ENCODE measurements at regions not wholly inside any gene's neighbourhood (a gene's known extent, or its start where the extent isn't known, plus 50 kb on each side); places are given as distances from the start of the nearest gene placed in this dataset.
"Not testable (repeated sequence)": the region's sequence is repeated elsewhere in the genome, so short reads cannot be mapped to it uniquely, and the experiment has no call there.

DNA sequence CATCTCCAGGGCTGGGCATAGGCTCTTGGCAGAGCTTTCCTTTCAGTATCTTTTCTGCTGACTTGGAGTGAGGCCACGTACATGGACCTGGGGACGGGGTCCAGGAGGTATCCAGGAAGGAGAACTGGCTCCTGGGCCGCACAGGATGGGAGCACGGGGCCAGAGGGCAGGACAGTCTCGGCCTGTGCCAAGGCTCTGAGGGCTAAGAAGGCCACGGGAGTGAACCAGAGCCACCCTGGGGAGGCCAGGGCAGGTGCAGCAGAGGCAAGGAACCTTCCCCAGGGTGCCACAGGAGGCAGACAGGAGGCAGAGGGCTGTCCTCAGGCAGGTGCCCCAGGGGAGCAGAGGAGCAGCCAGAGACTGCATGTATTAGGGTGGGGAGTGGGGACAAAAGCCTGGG is 50.3 kb downstream of the PLXNA1 start:
- no peak for DNase-seq

DNA sequence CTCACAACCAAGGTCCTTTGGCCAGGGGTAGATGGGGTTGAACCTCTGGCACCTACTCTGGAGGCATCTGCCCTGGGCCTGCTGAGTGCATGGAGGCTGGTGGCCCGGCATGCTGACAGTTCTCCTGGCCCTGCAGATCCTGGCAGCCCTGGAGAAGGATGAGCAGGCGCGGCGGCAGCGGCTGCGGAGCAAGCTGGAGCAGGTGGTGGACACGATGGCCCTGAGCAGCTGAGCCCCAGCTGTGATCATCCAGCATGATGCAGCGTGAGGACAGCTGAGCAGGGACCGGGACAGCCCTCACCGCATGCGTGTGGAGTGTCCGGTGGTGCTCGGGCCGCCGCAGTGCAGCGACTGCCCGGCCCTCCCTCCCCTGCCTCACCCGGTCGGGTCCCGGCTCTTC is 50.9 kb downstream of the PLXNA1 start:
- DNase-seq, result no peak

DNA sequence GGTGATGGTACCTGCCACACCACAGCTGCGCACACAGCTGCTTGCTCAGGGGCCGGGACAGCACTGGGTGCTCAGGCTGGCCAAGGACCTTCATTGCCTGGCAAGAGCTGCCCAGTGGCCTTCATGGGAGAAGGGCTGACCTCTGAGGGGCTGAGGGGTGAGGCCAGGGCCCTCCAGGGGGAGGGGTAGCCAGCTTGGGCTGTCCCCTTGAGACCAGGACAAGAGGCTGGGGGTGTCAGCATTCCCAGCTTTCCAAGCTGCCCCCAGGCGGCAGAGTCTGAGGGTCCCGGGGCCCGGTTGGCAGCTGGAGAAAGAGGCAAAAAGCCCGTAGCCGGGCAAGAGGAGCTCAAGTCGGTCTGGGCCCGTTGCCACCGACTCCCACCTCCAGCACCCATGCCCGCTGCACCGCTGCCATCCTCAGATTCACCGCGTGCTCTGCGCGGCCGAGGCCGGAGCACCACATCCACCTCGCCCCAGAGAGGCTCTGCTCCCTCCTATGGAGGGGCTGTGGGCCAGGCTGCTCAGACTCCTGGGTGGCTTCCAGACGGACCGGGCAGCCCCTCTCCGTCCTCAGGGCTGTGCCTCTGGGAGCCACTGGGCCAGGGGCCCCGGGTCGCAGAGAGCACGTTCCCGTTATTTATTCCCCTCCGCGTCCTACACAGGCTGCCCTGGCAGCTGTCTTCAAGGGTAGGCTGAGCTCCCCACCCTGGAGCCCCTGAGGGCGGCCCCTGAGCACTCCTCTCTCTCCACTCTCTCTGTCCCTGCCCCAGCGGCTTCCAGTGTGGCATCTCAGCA is 51.5 kb downstream of the PLXNA1 start:
- no peak for DNase-seq

DNA sequence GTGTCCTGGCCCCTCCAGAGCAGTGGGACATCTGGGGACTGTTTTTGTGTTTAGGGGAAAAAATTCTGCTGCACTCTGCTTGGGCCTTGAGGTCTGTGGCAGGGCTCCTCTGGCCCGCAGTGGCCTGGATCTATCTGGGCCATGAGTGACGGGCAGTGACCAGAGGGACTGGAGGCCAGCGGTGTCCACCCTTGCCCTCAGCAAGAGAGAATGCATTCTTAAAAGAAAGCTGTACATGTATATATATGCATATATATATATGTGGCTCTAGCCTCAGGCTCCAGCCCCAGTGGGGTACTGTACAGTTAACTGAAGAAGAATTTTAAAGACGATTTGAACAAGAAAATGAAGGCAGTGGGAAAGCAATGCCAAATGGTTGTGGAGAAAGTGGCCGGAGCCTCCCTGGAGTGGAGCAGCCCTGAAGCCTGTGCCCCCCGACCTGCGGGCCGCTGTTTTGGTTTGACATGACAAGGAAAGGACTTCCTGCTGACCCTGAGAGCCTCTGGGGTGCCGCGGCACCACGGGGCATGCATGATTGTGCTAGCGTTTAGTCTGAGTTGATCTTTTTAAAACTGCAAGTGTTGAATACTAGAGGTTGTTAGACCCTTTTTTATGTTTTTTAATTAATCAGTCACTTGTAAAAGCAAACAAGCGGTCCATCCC is 52.2 kb downstream of the PLXNA1 start:
- no peak for DNase-seq

DNA sequence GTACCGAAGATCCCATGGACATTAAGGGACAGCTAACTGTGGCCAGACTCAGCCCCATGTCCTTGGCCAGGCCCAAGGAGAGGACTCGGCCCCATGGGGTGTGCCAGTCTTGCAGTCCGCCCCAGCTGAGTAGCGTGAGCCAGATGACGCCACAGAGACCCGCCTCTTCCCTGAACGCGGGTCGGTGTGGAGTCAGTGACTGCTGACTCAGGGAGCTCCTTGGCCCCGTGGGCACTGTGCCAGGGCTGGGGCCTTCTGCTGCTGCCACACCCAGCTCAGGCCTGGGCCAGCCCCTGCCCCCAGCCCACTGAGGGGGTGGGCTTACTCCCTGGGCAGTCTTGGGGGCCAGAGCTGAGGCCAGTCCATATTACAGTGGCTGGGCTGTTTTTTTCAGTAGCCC is 52.8 kb downstream of the PLXNA1 start:
- DNase-seq, result no peak

DNA sequence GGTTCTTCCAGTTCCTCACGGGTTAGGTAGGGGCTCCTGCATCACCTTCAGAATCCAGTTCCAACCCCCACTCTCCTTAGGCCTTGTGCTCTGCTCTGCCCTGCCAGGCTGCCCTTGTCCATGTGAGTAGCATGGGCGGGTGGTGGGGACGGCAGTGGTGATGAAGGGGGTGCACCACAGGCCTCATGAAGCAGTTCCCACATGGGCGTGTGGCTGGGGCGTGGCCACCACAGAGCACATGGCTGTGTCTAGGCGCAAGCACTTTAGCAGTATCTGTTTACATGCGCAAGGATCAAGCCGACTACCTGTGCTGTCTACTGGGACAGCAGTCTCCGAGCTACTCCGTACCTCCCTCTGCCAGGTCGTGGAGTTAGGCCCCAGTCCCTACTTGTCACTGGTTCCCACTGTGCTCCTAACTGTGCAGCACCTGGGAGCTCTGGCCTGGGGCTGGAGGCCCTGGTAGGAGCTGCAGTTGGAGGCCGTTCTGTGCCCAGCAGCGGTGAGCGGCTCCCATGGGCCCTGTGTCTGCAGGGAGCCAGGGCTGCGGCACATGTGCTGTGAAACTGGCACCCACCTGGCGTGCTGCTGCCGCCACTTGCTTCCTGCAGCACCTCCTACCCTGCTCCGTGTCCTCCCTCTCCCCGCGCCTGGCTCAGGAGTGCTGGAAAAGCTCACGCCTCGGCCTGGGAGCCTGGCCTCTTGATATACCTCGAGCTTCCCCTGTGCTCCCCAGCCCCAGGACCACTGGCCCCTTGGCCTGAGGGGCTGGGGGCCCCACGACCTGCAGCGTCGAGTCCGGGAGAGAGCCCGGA is 53.5 kb downstream of the PLXNA1 start:
- no peak for DNase-seq

DNA sequence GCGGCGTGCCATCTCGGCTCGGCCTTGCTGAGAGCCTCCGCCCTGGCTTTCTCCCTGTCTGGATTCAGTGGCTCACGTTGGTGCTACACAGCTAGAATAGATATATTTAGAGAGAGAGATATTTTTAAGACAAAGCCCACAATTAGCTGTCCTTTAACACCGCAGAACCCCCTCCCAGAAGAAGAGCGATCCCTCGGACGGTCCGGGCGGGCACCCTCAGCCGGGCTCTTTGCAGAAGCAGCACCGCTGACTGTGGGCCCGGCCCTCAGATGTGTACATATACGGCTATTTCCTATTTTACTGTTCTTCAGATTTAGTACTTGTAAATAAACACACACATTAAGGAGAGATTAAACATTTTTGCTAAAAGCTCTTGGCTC is 54.1 kb downstream of the PLXNA1 start:
- DNase-seq, result no peak

DNA sequence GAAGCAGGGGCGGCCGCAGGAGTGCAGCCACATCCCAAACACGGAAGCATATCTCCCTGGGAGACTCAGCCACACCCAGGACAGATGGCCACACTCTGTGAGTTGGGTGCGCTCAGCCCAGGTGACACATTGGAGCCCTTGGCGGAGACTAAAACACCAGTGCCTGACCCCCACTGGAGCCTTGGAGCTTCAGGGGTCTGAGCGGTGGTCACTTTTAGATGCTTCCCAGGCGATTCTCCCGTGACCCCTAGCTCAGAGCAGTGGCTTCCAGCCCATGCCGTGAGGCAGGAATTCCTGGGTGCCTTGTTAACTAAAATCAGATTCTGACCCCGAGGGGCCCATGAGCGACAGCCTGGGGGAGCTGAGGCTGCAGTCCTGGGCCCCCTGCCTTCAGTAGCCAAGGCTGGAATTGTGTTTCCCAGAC is 54.5 kb downstream of the PLXNA1 start:
- no peak for DNase-seq

DNA sequence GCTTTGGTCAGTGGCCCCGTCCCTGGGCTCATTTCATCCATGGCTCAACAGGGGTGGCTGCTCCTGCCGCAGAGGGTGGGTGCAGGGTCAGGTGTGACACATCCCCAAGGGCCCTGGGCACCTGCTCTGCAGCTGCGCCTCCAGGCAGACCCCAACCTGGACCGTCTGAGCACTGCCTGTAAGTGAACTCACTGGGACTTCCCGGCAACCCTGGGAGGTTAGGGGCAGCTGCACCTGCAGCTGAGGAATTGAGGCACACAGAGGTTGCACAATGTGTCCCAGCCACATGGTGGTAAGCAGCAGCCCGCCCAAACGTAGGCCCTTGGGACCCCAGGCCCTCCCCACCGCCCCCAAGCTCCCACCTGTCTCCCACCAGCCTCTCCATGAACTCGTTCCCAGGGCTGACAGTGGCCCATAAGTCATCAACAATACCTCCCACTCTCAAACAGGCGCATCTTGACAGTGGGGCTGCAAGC is 55.1 kb downstream of the PLXNA1 start:
- no peak for DNase-seq

DNA sequence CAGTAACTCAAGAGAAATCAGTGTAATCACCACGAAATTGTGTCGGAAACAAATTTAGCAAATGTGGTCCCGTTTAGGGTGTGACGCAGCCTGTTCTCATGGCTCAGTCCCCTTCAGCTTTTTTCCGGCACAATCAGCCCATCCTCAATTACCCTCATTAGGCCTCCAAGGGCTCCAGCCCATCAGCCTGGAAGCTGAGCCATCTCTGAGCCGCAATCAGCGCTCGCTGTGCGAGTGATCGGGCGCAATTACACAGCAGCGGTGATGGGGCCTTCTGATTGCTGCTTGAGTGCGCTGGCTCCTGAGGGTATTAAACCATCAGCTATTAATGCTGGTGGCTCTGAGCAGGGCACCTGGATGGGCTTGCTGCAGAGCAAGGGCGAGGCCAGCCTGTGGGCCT is 55.6 kb downstream of the PLXNA1 start:
- DNase-seq, result no peak

DNA sequence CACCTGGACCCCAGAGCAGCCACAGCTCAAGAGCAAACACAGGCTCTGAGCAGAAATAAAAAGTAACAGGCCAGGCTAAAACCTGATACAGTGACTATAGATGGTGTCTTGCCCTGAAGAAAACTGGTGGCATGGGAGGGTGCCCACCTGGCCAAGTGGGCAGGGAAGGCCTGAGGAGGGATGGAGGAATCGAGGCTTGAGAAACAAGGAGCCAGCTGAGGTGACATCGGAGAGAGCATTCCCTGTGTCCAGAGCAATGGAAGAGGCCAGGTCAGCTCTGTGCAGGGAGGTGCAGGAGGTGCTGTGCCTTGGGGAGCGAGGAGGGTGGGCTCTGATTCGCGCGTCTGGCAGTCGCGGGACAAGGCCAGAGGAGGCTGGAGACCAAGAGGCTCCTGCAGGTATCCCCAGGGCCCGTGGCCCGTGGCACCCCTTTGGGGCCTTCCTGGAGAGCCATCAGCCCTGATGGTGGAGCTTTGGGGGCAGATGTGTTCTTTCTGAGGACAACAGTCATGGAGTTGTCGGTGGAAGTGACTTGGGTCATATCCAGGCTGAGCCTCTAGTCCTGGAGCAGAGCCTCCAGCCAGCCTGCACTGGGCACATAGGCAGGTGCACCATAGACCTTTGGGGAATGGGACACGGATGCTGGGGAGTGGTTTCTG is 56.1 kb downstream of the PLXNA1 start:
- no peak for DNase-seq

DNA sequence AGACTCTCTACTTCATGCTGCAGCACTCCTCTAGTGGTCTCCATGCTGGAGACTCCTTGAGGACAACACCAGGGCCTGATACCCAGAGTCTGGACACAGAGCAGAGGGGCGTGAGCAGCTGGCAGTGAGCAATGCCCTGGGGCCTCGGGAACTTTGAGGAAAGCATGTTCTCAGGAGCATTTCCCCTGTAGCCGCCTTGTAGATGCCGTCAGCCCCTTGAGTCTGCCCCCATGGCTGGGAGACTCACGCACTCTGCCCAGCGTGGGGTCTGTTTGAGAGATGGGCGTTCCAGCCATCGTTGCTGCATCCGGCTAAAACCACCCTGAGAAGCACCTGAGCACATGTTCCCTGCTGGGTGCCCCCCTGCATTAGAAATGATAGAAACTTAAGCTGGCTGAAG is 56.8 kb downstream of the PLXNA1 start:
- DNase-seq, result no peak

DNA sequence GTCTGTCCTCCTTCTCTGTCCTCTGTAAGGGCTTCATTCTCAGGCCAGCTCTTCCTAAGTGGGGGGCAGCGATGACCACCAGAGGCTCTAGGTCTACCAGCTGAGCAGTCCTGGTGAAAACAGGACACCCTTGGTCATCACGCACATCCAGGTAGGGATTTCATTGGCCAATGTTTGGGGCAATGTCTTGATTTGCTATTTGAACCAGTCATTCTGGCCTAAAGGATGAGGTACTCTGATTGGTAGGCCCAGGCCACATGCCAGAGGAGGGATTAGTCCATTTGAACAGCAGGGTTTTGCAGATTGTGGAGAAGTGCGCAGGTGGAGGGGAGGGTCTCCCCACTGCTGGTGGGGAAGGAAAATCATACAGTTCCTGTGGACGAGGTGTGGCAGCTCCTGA is 57.3 kb downstream of the PLXNA1 start:
- DNase-seq, result no peak

DNA sequence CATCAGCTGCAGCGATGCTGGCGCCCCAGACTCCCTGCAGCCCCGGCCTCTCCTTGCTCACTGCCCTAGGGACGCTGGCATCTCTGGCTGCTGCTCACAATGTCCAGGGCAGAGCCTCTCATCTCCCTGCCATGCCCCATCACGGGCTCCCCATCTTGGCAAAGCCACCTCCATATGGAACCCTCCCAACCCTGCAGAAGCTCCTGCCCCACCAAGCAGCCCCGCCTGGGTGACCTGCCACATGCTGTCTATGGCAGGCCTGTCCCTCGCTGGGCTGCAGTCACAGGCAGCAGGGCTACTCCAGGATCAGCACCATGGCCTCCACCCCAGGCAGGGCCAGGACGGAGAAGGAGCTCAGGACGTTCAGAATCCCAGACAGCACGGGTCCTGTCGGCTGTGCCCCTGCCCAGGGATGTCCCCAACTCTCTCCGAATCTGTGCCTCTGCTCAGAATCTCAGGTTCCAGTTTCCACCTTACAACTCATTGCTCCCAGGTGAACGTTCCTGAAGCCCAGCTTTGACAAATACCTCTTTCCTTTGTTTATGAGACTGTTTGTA is 58.4 kb downstream of the PLXNA1 start:
- no peak for DNase-seq

DNA sequence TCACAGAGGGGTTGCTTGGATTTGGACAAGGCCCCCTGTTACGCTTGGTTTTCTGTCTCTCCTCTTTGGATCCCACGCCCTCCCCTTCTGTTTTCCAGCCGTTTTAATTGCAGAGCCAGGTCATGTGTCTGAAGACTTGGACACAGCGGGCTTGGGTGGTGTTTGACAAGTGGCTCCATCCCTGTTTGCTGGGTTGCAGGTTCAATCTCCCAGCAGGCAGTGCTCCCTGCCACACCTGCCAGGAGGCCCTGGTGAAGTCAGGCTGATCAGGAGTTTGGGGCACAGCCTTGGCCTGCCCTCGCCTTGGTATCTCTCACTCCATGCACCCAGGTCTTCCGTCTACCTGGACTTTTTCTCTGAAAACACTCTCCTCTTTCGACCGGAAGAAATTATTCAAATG is 59.0 kb downstream of the PLXNA1 start:
- DNase-seq, result no peak

DNA sequence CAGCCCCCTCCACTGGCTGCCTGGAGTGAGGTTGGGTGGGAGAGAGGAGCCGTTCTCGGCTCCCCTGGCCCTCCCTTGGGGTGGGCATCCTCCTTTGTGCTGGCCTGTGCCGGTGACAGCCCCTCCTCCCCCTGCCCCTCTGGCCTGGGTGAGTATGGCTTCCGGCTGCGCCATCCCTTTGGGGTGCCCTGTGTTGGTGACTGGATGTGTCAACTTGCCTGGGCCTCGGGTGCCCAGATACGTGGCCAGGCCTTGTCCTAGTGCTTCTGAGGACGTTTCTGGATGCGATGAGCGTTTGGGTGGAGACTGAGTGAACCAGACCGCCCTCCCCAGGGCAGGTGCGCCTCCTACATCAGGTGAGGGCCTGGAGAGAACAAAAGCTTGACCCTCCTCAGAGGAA is 59.7 kb downstream of the PLXNA1 start:
- DNase-seq, result no peak

DNA sequence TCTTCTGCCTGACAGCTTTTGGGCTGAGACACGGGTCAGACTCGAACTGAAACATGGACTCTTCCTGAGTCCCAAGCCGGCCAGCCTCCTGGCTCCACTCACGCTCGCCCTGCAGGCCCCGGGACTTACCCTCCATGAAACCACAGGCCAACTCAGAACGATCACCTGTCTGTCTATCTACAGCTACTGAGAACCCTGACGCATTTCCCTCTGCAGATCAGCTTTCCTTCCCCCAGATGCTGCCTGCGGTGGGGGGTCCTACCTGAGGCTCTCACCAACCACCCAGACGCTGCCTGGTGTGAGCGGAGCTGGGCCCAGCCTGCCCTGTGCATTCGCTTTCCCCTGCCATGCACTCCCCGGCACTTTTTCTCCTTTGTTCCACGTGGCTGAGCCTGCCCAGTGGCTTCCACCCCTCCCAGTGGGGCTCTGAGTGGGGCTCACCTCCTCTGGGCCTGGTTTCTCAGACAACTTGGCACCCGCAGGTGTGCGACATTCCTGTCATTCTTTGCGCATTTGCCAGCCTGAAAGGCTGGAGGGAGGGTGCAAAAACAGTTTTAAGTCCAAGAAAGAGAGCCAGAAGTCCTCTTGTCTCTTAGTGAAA is 60.2 kb downstream of the PLXNA1 start:
- peak; percentile 90 for DNase-seq

DNA sequence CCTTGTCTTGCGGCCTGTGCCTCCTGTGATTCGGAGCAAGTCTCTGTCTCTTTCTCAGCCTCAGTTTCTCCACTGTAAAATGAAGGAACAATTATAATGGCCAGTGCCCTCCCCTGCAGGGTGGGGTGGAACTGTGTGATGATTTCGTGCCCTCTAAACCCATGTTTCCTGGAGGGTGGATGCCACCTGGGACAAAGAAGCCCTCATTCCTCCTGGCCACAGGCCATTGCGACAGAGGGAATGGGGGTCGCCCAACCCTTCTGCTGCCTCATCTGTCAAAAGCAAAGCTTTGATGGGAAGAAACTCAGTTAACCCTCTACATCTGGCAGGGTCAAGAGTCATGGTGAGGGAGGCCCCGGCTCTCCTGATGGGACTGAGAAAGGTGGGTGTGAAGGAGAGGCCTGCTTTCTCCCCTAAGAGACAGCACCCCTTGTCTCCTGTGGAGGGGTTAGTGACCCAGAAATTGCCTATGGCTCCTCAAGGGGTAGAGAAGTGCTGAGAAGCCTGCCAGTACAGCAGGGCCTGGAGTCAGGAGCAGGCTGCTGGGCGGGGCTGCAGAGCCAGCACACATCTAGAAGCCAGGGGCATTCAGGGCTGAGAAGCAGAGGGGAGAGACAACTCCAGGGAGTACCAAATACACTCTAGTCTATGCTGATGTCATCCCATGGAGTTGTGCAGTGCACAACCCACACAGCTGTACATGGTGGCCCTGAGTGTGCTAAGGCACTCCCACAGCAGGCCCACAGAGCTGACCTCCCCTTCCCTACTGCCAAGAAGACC is 61.0 kb downstream of the PLXNA1 start:
- DNase-seq, result no peak

DNA sequence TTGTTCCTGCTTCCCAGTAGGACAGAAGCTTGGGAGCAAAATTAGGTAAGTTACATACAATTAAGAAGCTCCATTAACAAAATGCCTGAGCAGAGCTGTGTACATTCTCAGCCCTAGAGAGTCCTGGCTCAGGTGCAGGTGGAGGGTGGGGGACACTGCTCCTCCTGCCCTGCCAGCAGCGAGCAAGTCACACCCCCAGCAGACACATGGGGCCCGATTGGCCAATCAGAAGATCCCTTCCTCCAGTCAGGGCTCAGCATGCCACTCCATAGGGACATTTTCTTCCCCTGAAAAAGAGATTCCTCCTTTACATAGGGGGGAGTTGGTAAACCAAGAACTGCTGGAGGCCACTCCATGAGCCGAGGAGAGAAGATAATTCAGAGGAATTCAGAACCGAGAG is 62.1 kb downstream of the PLXNA1 start:
- peak; percentile 68 for DNase-seq

DNA sequence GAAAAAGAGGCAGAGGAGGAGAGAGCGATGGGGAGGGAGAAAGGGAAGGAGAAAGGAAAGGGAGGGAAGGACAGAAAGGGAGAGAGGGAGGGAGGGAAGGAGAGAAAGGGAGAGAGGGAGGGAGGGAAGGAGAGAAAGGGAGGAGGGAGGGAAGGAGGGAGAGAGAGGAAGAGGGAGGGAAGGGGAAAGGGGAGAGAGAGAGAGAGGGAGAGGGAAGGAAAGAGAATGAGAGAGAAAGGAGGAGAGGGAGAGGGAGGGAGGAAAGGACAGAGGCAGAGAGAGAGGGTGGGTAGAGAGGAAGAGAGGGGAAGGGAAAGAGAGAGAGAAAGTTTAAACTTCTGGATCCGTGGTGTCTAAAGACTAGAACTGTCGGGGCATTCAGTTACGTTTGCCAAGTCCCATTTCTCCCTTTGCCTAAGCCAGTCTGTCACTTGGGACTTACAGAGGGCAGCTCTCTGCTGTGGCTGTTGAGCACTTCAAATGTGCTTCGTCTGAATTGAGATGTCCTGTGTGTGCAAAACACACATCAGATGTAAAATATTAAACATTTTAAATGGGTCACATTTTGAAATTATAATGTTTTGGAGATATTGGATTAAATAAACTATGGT is 62.6 kb downstream of the PLXNA1 start:
- DNase-seq, result no peak

DNA sequence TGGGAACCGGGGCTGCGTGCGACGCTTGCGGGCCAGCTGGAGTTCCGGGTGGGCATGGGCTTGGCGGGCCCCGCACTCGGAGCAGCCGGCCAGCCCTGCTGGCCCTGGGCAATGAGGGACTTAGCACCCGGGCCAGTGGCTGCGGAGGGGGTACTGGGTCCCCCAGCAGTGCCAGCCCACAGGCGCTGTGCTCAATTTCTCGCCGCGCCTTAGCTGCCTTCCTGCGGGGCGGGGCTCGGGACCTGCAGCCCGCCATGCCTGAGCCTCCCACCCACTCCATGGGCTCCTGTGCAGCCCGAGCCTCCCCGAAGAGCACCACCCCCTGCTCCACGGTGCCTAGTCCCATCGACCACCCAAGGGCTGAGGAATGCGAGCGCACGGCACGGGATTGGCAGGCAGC is 63.8 kb downstream of the PLXNA1 start:
- DNase-seq, result not testable (repeated sequence)

Data from 8988T (cell line).